ENCODE measurements at regions not wholly inside any gene's neighbourhood (a gene's known extent, or its start where the extent isn't known, plus 50 kb on each side); places are given as distances from the start of the nearest gene placed in this dataset.

- TF ChIP-seq GATA2 (IDR thresholded peaks at IDR 0.05; ENCODE audit: low read depth, low read length): no peak
- TF ChIP-seq GATA3 (IDR thresholded peaks at IDR 0.05; ENCODE audit: low read depth, low read length): no peak
Observed at GRCh38 chr4:125689805-125690204, 375.1 kb downstream of the FAT4 start.

DNA sequence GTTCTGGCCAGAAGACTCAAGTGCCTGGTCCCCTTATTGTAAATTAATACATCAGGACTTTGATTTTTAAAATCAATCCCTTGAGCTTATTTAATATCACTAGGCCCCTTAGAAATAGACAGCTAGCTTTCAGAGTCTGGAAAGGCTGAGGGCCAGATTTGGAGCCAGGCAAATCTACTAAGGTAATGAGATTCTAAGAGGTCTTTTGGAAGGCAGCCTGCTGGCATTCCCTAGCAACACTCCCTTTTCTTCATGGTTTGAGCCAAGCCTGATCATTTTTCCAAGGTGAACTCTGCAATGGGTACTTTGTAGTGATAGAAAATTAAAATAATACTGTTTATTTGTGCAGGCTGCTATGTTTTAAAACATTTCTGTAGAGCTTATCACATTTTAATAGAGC, 378.5 kb downstream of the FAT4 start:
- TF ChIP-seq GATA2 (IDR thresholded peaks at IDR 0.05; ENCODE audit: low read depth, low read length) (no peak), GATA3 (IDR thresholded peaks at IDR 0.05; ENCODE audit: low read depth, low read length) (no peak)

- TF ChIP-seq GATA2 (IDR thresholded peaks at IDR 0.05; ENCODE audit: low read depth, low read length) (no peak), GATA3 (IDR thresholded peaks at IDR 0.05; ENCODE audit: low read depth, low read length) (no peak)
Observed at GRCh38 chr4:125702406-125702805, 387.7 kb downstream of the FAT4 start.

- TF ChIP-seq GATA3 (IDR thresholded peaks at IDR 0.05; ENCODE audit: low read depth, low read length): no peak
- no peak for TF ChIP-seq GATA2 (IDR thresholded peaks at IDR 0.05; ENCODE audit: low read depth, low read length)
Observed at GRCh38 chr4:125703443-125703842, 388.7 kb downstream of the FAT4 start.

DNA sequence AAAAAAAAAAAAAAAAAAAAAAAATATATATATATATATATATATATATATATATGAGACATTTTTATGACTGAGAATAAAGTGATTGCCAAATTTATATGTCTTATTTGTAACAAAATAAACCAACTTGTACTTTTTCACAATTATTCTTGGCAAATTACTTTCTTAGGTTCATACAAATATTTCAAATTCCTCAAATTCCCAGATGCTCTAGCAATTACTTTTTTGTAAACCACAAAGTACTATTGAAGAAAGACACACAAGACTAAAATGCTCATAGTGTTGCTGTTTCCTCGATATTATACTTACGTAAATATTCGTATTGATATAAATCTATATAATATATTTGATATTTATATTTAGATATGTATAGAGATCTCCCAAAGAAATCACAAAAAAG, 390.0 kb downstream of the FAT4 start:
- TF ChIP-seq GATA2 (IDR thresholded peaks at IDR 0.05; ENCODE audit: low read depth, low read length): no peak
- no peak for TF ChIP-seq GATA3 (IDR thresholded peaks at IDR 0.05; ENCODE audit: low read depth, low read length)

DNA sequence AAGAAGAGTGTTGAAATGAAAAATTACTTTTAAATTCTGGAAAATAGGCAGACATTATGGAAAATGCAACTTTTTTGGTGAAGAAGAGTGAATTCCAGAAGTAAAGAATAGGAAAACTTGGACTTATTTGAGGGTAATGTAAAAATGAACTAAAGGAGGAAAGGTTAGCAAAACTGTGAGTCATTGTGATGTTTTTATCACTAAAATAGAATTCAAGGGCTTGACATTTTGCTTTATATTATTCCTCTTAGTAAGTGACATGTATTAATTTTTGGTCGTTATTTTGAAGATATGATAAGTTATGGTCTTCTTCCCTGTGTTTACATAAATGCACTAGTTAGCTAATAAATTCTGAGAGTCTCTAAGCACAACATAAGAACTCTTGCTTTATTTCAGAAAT, 390.9 kb downstream of the FAT4 start:
- TF ChIP-seq GATA2 (IDR thresholded peaks at IDR 0.05; ENCODE audit: low read depth, low read length) (no peak), GATA3 (IDR thresholded peaks at IDR 0.05; ENCODE audit: low read depth, low read length) (no peak)

GRCh38 chr4:125707397-125707796, 392.6 kb downstream of the FAT4 start:
- TF ChIP-seq GATA2 (IDR thresholded peaks at IDR 0.05; ENCODE audit: low read depth, low read length): no peak
- TF ChIP-seq GATA3 (IDR thresholded peaks at IDR 0.05; ENCODE audit: low read depth, low read length): no peak

DNA sequence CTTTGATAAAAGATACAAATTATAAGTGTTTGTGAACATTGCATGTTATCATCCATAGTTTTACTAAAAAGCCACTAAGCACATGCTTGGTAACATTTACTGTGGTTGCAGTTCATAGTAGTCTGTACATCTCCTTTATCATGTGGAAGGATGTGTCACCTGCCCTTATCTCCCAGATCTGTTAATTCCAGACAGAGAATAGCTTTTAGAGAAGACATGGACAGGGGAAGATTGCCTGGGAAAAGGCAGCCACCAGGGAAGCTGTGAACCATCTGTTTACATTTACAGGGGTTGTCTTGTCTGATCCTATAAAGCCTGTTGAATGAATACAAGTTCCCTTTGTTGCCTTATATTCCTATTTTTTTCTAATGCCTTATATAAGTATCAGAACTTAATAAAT, 396.0 kb downstream of the FAT4 start:
- TF ChIP-seq GATA2 (IDR thresholded peaks at IDR 0.05; ENCODE audit: low read depth, low read length) (0 out of 2 replicates have a peak, but pooled peaks have one; percentile 19), GATA3 (IDR thresholded peaks at IDR 0.05; ENCODE audit: low read depth, low read length) (no peak)

GRCh38 chr4:125714049-125714448, 399.3 kb downstream of the FAT4 start:
- TF ChIP-seq GATA2 (IDR thresholded peaks at IDR 0.05; ENCODE audit: low read depth, low read length): no peak
- TF ChIP-seq GATA3 (IDR thresholded peaks at IDR 0.05; ENCODE audit: low read depth, low read length): no peak

DNA sequence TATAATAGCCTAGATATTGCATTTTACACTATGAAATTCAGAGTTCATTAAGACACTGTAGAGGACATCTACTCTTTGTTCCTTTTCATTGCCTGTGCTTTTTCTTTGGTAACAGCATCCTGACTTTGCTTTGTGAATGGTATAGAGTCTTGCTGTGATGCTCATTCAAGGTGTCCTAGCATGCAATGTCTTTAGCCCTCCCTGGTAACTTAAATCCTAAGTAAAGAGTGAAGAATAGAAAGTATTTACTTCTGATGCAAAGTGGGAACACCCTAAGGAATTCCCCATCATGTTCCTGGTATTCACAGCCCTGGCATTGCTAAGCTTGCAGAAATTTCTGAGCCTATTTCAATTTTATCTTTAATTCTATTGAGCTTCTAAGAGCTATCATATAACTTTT, 400.1 kb downstream of the FAT4 start:
- TF ChIP-seq GATA3 (IDR thresholded peaks at IDR 0.05; ENCODE audit: low read depth, low read length): no peak
- no peak for TF ChIP-seq GATA2 (IDR thresholded peaks at IDR 0.05; ENCODE audit: low read depth, low read length)

GRCh38 chr4:125719987-125720386, 405.2 kb downstream of the FAT4 start:
- TF ChIP-seq GATA3 (IDR thresholded peaks at IDR 0.05; ENCODE audit: low read depth, low read length) (no peak), GATA2 (IDR thresholded peaks at IDR 0.05; ENCODE audit: low read depth, low read length) (no peak)

DNA sequence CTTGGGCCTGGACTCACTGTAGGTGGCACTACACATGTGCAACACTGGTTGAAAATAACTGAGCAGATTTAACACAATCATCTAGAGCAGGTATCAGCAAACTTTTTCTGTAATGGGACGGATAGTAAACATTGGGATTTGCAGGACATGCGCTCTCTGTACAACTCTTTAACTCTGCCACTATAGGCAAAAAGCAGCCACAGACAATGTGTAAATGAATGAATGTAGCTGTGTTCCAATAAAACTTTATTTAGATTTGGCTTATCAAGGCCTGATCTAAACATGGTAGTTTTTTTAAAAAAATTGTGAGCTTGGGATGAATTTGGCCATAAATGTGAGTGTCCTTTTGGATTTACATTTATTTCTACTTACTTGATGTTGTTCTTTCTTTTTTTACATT, 407.3 kb downstream of the FAT4 start:
- TF ChIP-seq GATA2 (IDR thresholded peaks at IDR 0.05; ENCODE audit: low read depth, low read length) (no peak), GATA3 (IDR thresholded peaks at IDR 0.05; ENCODE audit: low read depth, low read length) (no peak)

DNA sequence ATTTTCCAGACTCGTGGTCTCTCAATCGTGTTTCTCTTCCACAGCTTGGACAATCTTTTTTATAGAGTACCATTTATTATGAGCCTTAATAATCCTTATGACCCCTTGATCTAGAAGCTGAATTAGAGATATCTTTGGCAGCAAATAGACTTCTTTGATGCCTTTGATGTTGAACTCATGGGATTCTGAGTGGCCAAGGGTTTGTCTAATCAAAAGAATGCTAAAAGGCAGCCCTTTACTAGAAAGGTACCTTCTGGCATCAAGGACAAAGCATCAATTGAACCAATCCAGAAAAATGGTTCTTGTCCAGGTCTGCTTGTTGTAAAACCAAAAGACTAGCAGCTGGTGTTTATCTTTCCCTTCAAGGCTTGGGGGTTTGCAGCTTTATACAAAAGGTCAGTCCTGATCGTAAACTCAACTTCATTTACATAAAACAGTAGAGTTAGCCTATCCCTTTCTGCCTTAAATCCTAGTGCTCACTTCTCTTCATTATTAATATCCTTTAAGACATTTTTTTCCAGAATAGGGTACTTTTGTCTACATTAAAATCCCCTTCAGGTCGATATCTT, 411.3 kb downstream of the FAT4 start:
- TF ChIP-seq GATA3 (IDR thresholded peaks at IDR 0.05; ENCODE audit: low read depth, low read length) (no peak), GATA2 (IDR thresholded peaks at IDR 0.05; ENCODE audit: low read depth, low read length) (no peak)

- TF ChIP-seq GATA3 (IDR thresholded peaks at IDR 0.05; ENCODE audit: low read depth, low read length): no peak
- TF ChIP-seq GATA2 (IDR thresholded peaks at IDR 0.05; ENCODE audit: low read depth, low read length): no peak
Observed at GRCh38 chr4:125727931-125728330, 413.2 kb downstream of the FAT4 start.

- TF ChIP-seq GATA3 (IDR thresholded peaks at IDR 0.05; ENCODE audit: low read depth, low read length) (no peak), GATA2 (IDR thresholded peaks at IDR 0.05; ENCODE audit: low read depth, low read length) (no peak)
Observed at GRCh38 chr4:125728568-125728967, 413.8 kb downstream of the FAT4 start.

DNA sequence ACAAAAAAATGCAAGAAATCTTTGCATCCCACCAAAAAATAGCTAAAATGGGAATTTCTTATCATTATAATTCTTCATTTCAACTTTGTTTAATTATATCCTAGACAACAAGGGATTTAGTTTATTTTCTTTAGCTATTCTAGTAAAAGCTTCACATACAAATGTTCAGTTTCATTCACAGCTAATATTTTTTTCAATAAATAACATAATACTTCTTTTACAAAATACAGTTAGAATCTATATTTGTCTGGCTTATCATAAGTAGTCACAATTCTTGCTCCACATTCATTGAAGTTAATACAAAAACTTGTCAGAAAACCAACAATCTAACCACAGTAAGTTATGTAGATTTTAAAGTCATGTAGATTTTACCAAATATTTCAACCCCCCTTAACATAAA, 414.4 kb downstream of the FAT4 start:
- TF ChIP-seq GATA3 (IDR thresholded peaks at IDR 0.05; ENCODE audit: low read depth, low read length): no peak
- TF ChIP-seq GATA2 (IDR thresholded peaks at IDR 0.05; ENCODE audit: low read depth, low read length): no peak

Measured in SH-SY5Y (cell line).